Endodermal cell (in vitro differentiated cells): ENCODE measurements at regions not wholly inside any gene's neighbourhood (a gene's known extent, or its start where the extent isn't known, plus 50 kb on each side); places are given as distances from the start of the nearest gene placed in this dataset.

Experiments used
- DNase-seq: peaks from one replicate; pipeline ENCODE4 v3.0.0-alpha.2; 2017
- H3K27ac ChIP-seq: 2 replicates; pipeline ENCODE4 v1.5.1; 2013; ENCODE audit warnings: mild to moderate bottlenecking, low read depth, low read length, moderate library complexity
- H3K27me3 ChIP-seq: 2 replicates; pipeline ENCODE4 v1.6.1; 2013; ENCODE audit warnings: mild to moderate bottlenecking, low read length, moderate library complexity; ENCODE audit not compliant: insufficient read depth, control insufficient read depth, poor library complexity, severe bottlenecking
- H3K36me3 ChIP-seq: 2 replicates; pipeline ENCODE4 v1.7.0; 2013; ENCODE audit warnings: mild to moderate bottlenecking, low read length, moderate library complexity; ENCODE audit not compliant: control insufficient read depth, insufficient read depth
- H3K4me1 ChIP-seq: one replicate; pipeline ENCODE4 v1.7.0; 2013; ENCODE audit warnings: low read length; ENCODE audit not compliant: control insufficient read depth, insufficient read depth
- H3K4me3 ChIP-seq: 2 replicates; pipeline ENCODE4 v1.5.1; 2013; ENCODE audit warnings: mild to moderate bottlenecking, low read length, moderate library complexity
- H3K9ac ChIP-seq: 2 replicates; pipeline ENCODE4 v1.6.1; 2013; ENCODE audit warnings: mild to moderate bottlenecking, low read length, moderate library complexity; ENCODE audit not compliant: poor library complexity, severe bottlenecking; ENCODE audit errors: extremely low read depth
- H3K9me3 ChIP-seq: 2 replicates; pipeline ENCODE4 v1.6.1; 2013; ENCODE audit warnings: mild to moderate bottlenecking, low read length, moderate library complexity; ENCODE audit not compliant: control insufficient read depth
- H3K27ac Mint-ChIP-seq: 2 replicates; pipeline ENCODE4 v1.8.0; 2020; ENCODE audit warnings: mixed read lengths
- H3K27me3 Mint-ChIP-seq: 2 replicates; pipeline ENCODE4 v1.8.0; 2021; ENCODE audit warnings: mild to moderate bottlenecking, mixed read lengths; ENCODE audit not compliant: insufficient read depth
- H3K36me3 Mint-ChIP-seq: 2 replicates; pipeline ENCODE4 v1.8.0; 2020; ENCODE audit warnings: low read depth, mixed read lengths
- H3K4me1 Mint-ChIP-seq: 2 replicates; pipeline ENCODE4 v1.8.0; 2020; ENCODE audit warnings: mixed read lengths
- H3K4me3 Mint-ChIP-seq: 2 replicates; pipeline ENCODE4 v1.8.0; 2020; ENCODE audit warnings: mild to moderate bottlenecking, moderate library complexity, mixed read lengths
- H3K9me3 Mint-ChIP-seq: 2 replicates; pipeline ENCODE4 v1.8.0; 2020; ENCODE audit warnings: mild to moderate bottlenecking, mixed read lengths
- CTCF ChIP-seq: fragments of 200-600 bp; sonication (generic); conservative IDR thresholded peaks from 2 replicates; pipeline ENCODE4 v1.5.0; 2021; ENCODE audit warnings: antibody characterized with exemption, mild to moderate bottlenecking
- WGBS, 2 experiments: methylation state at CpG; one replicate each; pipeline versions ENCODE4 v1.1.5 to v1.1.7; 2013; ENCODE audit warnings: missing lambda C conversion rate in 2 of 2, mixed read lengths in 1 of 2; ENCODE audit not compliant: insufficient coverage in 1 of 2, insufficient read length in 1 of 2; 5-methylcytosine and 5-hydroxymethylcytosine counted together

DNA sequence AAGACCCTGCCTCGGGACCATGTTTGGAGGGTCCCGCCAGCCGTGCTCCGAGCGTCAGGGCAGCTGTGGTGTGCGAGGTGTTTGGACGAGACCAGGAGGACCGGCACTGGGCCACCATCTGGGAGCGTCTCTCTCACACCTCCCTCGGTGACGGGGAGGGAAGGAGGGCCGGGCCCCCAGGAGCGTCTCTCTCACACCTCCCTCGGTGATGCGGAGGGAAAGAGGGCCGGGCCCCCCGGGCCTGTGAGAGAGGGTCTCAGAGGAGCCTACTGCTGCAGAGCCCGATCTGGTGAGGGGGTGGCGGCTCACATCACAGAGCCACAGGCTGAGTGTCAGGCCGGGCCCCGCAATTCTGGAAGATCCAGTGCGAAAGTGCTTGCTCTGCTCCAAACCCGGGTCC lies 65.8 kb upstream of the CFAP46 start:
- Mint-ChIP-seq H3K36me3 (no peaks in the 10 kb centered on the region), H3K4me1 (no peaks in the 10 kb centered on the region), H3K9me3 (peaks cover 12% of the 10 kb centered on the region), H3K27me3 (no peaks in the 10 kb centered on the region), H3K4me3 (no peak overlapping the region), H3K27ac (no peak overlapping the region)
- no peak for DNase-seq
- WGBS, 2 experiments = 82 to 88% methylated on average over 7 to 23 of the region's 23 CpGs
- no peak overlapping the region for H3K4me3 ChIP-seq
- H3K36me3 ChIP-seq = no peaks in the 10 kb centered on the region
- peaks cover 5% of the 10 kb centered on the region for H3K9me3 ChIP-seq
- H3K4me1 ChIP-seq = peaks cover 5% of the 10 kb centered on the region
- H3K9ac ChIP-seq = no peak overlapping the region
- no peak overlapping the region for H3K27ac ChIP-seq
- no peak for TF ChIP-seq CTCF
- H3K27me3 ChIP-seq = no peaks in the 10 kb centered on the region

DNA sequence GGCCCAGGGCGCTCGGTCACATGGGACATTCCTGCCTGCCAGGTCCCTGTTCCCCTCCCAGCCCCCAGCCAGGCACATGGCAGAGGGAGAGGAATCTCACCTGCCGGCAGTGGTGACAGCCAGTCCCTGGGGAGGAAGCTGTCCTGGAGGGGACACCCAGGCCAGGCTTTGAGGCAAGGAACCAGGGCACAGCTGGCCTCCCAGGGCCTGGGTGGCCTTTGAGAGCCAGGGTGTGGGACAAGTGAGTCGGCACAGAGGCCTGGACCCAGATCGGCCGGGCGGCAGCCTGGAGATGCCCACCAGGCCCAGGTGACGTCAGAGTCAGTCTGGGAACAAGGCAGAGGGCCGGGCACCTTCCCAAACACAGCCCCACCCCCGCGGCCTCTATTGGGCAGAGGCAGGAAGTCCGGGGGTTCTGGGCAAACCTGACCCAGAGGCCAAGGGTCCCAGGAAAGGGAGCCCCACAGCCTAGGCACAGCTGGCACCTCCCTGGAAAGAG lies 65.0 kb upstream of the CFAP46 start:
- DNase-seq = no peak
- no peaks in the 10 kb centered on the region for H3K27me3 ChIP-seq
- H3K9me3 Mint-ChIP-seq = peaks cover 20% of the 10 kb centered on the region
- WGBS, 2 experiments = 89 to 91% methylated on average over 1 to 12 of the region's 12 CpGs
- no peak overlapping the region for H3K27ac Mint-ChIP-seq
- H3K9me3 ChIP-seq = peaks cover 5% of the 10 kb centered on the region
- peaks cover 3% of the 10 kb centered on the region for H3K36me3 Mint-ChIP-seq
- no peaks in the 10 kb centered on the region for H3K36me3 ChIP-seq
- no peak overlapping the region for H3K4me3 Mint-ChIP-seq
- no peak overlapping the region for H3K4me3 ChIP-seq
- H3K27me3 Mint-ChIP-seq = no peaks in the 10 kb centered on the region
- H3K4me1 ChIP-seq = peaks cover 9% of the 10 kb centered on the region
- no peak overlapping the region for H3K9ac ChIP-seq
- H3K4me1 Mint-ChIP-seq = peaks cover 7% of the 10 kb centered on the region
- TF ChIP-seq CTCF = no peak
- H3K27ac ChIP-seq = no peak overlapping the region

DNA sequence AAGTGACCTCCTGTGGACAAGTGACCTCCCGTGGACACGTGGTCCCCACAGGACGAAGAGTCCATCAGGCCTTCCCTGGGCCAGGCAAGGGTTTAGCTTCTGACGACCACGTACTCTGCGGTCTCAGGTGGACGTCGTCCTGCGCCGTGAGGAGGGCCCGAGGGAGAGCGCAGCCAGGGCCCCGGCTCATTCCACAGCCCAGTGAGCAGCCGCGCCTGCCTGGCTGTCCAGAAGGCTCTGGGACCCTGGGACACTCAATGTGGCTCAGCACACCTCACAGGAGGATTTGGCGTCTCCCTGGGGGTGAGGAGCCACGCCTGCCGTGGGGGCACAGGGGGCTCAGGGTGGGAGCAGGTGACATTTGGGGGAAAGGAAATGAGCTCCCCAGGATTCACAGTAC lies 64.4 kb upstream of the CFAP46 start:
- Mint-ChIP-seq H3K4me3 (no peak overlapping the region), H3K9me3 (peaks cover 24% of the 10 kb centered on the region), H3K27me3 (no peaks in the 10 kb centered on the region), H3K27ac (no peak overlapping the region), H3K36me3 (peaks cover 4% of the 10 kb centered on the region), H3K4me1 (peaks cover 9% of the 10 kb centered on the region)
- 82 to 89% methylated on average over 16 to 18 of the region's 18 CpGs for WGBS, 2 experiments
- H3K27me3 ChIP-seq = no peaks in the 10 kb centered on the region
- no peak for DNase-seq
- no peak for TF ChIP-seq CTCF
- H3K4me1 ChIP-seq = peaks cover 12% of the 10 kb centered on the region
- peaks cover 6% of the 10 kb centered on the region for H3K9me3 ChIP-seq
- no peaks in the 10 kb centered on the region for H3K36me3 ChIP-seq
- H3K9ac ChIP-seq = no peak overlapping the region
- no peak overlapping the region for H3K27ac ChIP-seq
- no peak overlapping the region for H3K4me3 ChIP-seq
